Fibroblast of skin of right biceps (primary cell): ENCODE measurements at regions not wholly inside any gene's neighbourhood (a gene's known extent, or its start where the extent isn't known, plus 50 kb on each side); places are given as distances from the start of the nearest gene placed in this dataset.

Source experiments
- DNase-seq: peaks from one replicate; pipeline ENCODE4 v3.0.0-alpha.2; 2013

DNA sequence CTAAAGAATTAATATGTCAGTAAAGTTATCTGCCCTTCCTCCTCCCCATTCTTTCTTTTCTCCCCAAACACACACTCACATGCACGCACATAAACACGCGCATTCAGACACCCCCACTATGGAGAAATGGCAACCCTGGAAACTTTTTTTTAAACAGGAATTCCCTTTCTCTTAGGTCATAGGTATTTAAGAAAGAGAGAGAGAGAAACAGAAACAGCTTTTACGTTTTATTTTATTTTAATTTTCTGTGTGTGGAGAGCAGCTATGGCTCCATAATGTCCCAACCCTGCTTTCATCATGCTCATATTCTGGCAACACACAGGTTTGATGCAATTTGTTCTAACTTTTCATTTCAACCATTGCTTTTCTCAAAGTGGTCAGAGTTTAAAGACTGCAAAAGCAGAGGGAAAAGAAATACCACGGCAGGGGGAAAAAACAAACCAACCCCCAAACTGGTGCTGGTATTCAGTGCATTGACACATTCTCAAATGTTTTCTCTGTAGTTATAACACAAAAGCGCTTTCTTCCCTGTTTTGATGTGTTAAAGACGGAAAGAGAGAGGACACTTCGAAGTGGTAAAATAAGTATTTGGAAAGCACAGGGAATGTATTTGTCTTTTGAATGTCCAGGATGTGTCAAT lies 126.0 kb upstream of the TMEM161B start:
- DNase-seq: no peak

DNA sequence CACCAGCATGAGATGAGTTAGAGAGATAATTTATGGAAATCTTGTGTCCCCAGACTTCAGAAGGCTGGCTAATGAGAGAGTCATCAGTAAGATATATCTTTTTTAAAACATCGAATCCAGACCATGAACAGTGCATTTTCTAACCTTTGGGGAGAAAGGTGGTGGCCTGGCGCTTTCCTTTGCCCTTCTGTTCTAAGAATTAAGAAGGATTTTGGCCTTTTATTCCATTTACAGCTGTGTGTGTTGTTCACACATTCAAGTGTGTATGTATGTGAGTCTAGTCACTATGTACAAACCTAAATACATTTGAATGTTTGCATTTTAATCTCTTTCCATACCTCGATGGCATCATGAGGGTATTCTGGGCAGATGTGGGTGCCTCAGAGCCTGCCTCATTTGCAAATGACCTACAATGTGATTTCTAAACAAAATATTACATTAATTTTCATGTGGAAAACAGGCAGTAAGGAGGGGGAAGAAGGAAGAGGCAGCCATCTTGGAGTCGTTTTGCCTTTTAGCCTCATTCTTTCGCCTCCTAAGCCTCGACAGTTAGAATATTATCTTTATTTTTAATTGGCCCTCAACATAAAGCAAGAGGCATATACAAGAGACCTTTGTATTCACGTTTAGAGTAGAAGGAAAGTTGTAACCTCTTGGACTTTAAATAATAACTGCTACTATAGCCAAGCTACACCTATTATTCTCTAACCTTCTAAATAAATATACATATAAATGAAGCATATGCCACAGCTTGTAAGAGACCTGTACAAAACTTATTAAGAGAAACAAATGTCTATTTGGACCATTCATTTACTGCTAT lies 125.3 kb upstream of the TMEM161B start:
- no peak for DNase-seq

DNA sequence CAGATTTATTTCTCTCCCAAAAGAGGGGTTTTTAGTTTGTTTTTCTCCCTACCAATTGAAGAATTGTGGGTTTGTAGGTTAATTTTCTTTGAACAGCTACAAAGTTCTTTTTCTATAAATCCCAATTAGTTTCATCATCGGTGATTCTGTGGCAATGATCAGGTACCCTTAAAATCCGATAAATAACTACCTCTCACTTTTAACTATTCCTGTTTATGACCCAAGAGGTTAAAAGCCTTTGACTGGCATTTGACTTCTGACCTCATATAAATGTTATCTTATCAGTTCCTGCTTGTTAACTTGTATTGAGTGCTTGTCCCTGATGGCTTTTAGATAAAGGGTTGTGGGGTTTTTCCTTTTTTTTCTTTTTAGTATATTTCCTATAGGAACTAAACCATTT lies 124.4 kb upstream of the TMEM161B start:
- DNase-seq: no peak

DNA sequence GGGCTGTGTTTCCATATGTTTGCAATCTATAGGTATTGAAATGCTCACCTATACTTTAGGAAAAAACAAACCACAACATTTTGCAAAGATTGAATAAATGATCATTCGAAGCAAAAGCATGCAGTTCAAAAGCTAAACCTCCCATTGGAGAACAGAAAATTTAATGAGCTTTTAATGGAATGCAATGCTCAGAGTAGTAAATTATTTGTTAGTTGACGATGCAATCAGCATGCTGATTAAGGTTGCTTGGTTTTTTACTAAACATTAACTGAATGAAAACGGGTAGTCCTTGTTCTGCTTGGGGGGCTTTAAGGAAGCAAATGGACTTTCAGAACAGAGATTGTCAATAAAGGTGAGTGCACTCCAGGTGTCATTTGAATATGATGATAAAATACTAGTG lies 123.3 kb upstream of the TMEM161B start:
- no peak for DNase-seq

DNA sequence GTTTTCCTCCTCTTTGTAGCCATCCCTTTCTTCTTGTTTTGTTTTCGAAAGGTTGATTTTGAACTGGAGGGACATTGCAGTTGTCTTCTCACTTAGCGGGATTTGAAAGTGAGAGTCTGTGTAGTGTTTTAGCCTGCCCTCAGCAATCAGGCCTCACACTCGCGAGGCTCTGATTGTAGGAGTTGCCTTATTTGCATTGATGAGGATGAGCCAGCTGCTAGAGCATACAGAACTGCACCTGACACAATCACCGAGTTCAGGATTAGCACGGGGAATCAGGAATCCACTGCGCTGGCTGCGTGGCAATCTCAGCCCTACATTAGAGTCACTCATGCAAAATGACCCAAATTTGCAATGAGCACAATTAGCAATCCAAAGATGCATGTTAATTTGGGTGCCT lies 122.5 kb upstream of the TMEM161B start:
- DNase-seq: no peak

DNA sequence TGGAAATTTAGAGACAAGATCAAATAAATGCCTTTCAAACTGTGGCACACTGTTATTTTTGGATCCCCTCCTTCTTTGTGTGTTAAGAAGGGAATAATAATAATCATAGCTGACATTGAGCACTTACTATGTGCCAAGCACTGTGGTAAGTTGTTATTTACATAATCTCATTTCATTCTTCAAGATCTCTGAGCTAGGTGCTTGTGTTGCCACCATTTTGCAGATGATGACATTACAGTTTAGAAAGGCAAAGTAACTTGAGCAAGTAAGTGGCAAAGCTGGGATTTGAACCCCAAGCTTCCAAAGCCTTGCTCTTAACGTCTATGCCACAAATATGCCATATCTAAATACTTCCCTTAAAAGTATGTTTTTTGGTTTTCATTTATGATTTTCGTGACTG lies 121.8 kb upstream of the TMEM161B start:
- DNase-seq: no peak

DNA sequence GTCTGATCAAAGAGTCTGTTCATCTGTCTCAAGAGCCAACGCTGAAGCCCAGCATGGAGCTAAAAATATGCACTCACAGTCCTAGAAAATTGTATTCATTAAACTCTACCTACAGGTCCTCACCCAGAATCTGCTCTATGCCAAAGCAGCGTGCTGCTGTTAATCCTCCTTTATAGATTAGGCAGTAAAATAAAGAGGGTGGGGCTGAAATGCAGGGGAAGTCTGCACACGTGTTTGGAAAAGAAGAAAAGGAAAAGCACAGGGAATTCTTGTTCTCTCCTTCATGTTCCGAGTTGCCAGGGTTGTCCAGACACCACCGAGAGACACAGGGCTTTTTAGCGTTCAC lies 121.4 kb upstream of the TMEM161B start:
- DNase-seq: no peak

DNA sequence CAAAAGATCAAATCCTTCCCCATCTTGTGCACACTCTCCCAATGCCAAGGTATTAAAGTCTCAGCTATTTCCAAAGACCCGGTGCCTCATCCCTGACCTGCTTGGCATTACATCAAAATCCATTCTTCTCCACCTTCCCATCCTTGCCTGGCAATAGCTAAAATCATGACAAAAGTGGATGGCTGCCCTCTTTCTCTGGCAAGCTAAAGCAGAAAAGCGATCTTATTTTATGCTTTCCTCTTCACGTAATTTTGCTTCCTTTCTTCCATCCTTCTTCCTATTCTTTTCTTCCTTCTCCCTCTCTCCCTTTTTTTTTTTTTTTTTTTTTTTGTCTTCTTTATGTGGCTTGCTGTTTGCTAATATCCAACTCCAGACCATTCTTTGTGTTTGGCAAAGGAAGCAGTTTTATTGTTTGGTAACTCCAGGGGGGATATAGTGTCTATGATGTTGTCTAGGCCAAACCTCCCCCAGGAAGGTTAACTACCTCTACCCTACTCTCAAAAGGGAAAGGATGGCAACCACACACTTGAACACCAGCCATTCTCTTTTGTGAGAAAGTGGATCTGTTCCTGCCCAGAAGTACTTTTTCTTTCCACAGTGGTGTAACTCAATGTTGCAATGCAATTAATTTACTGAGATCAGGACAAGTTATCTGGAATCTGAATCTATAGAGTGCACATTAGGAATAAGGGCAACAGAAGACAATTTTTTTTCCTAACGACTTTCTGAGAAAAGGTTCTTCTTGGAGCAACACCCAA lies 120.9 kb upstream of the TMEM161B start:
- no peak for DNase-seq

DNA sequence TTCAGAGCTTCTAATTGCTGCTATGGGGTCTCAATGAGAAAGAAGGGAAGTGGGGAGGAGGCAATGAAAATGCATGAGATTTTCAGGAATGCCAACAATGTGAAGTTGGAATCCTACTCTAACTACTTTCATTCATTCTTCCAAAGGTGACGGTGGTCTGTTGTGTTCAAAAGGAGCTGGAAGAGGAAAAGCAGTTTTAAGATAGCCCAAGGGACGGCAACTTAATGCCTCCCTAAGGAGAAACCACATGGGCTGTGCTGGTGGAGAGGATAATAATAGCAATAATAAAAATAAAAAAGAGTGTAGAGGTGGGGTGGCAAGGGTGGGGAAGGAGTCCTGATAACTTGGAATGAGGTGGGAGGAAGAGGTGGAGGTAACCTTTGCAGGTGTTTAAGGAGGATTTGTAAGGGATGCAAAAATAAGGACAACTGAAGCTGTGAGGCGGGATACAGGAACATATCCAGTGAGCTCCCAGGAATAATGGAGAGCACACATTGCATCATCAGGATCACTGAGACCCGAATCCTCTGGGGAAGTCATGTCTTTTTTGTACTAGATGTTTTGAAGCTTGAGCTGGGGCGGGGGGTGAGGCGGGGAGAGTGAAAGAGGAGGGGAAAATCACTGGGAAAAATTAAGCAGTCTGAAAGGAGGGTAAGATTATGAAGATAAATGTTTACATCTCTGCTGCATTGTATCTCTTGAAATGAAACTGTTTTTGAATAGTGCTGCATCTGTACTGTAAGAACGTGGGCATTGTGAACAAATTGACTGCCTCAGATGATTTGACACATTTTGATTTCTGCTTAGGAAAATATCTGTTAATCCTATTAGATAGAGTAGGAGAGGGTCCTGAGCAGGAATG lies 120.1 kb upstream of the TMEM161B start:
- no peak for DNase-seq

DNA sequence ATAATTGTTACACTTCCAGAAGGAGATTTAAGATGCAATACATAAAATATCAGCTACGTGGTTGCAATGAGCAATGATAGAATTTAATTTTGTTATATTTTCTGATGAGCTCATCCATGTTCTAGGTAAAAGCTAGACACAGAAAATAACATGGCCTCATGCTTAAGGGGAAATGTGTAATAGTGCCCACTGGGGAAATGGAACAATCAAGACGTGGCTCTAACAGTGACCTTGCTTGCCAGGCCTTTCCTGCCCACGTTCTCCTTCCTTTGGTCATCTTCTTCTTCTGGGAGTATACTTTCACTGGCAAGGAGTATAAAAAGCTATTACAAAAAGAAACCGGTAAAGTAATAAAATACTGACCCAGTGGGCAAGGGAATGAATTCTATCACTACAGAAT lies 116.2 kb upstream of the TMEM161B start:
- no peak for DNase-seq

DNA sequence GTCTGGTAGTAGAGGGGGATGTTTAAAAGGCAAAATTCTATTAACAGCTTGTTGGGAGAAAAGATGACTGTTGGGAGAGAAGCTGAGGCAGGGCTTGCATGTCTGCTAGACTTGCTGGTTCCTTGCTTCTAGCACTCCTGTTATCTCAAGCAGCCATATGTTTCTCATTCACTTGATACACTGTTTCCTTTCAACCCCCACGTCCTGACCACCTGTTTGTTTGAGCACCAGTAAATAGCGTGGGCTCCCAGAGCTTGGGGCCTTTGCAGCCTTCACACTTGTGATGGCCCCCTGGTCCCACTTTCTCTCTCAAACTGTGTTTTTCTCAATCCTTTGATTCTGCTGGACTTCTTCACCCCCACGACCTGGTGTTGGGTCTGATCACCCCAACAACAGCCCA lies 111.7 kb upstream of the TMEM161B start:
- no peak for DNase-seq

DNA sequence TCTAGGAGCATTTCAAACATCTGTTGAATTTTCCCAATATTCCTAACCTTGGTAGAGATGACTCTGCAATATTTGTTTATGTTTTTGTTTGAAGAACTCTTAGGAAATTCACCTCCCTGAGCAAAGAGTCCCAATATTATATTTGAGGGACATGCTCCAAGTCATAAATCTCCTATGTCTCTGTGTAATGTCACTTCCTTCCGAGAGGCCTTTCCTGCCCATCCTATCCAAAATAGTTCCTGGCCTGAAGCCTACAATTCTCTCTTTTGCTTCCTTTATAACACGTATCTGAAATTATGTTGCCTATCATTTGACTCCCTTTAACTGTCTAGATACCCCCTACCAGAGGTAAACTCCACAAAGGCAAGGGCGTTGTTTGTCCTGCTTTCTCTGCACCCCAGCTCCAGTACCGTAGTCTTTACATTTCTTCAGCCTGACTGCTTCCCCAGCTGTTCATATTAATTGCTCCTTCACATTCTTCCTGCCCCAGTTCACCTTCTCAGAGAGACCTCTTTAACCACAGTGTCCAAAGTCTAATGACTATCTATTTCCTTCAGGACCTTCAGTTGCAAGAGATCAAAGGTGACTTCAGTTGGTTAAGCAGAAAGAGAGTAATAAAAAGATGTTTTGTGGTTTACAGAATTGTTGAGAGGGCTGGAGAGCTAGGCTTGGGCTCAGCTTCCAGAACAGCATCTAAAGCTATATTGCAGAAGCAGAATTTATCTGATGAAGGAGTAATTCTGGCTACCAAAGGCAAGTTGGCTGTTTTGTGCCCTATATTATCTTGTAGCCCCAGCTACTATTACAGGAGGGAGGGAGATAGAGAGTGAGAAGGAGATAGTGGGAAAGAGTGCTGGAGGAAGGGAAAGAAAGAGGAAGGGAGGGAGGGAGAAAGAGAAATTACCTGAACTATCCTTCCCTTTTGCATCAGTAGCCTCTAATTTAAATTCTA lies 109.3 kb upstream of the TMEM161B start:
- no peak for DNase-seq

DNA sequence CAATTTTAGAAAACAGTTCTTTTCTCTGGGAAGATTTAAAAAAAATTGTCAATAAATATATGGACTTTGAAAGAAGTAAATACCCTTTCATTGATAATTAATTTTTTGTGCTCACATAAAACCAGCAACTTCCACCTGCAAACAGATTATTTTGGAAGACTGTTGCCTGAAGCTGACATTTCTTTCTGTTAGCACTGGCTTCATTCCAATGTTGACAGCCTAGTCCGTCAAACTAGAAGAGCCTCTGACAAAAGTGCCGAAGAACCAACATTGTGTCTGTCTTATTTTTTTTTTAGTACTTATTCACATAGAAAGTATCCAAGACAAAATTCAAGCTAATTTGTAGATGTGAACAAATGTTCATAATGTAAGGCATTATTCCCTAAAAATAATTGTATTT lies 108.6 kb upstream of the TMEM161B start:
- DNase-seq: no peak

DNA sequence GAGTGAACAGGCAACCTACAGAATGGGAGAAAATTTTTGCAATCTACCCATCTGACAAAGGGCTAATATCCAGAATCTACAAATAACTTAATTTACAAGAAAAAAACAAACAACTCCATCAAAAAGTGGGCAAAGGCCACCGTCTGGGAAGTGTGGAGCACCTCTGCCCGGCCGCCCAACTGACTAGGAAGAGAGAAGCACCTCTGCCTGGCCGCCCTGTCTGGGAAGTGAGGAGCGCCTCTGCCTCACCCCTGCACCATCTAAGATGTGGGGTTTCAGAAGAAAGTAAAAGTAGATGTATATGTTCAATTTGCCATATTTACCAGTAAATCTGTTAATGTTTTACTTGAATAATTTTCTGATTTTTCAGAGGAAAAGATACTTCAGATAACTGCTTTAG lies 108.1 kb upstream of the TMEM161B start:
- DNase-seq: no peak

DNA sequence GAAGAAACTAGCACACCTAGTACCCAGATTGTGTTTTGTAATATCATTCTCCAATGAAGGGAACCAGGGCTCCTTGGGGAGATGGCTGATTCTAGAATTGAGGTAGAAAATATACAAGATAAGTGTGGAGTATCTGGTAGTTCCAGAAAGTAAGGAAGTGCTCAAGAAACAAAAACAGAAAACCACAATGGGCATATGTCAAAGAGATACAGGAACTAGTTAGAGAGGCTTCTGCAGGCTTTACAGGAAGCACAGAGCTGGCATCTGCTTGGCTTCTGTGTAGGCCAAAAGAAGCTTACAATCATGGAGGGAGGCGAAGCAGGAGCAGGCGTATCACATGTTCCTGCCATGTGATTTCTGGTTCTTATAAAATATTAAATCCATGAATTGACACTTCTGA lies 105.7 kb upstream of the TMEM161B start:
- DNase-seq: no peak

DNA sequence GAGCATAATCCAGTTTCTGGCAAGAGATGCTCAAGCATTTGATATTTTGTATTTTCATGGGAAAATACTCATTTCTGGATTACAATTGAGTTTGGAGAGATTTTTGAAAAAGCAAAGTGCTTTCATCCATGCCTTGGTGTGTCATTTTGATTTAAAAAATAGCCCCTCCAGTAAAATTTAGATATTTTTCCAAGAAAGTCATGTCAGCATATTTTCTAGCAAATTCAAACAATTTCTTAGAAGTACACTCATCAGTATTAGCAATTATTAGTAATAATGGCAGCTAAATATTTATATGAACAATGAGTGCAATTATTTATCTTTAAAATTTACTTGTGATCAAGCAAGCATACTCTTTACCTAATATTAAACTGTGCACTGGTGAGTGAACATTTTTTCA lies 102.2 kb upstream of the TMEM161B start:
- no peak for DNase-seq

DNA sequence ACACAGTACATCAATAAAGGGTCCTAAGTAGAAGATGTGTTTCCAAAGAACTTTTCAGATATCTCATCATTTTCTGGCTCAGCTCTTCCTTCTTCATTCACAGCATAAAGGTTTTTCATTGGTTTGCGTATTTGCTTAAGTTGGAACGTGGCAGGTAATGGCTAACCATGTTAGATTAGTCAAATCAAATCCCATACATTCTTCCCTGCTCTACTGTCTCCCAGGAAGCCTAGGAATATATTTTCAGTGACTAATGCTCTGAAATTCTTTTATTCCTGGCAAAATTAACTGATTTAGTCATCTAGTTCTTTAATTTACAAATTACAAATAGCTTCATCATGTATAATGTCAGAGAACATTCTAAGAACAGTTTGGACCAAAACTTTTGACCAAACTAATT lies 99.6 kb upstream of the TMEM161B start:
- no peak for DNase-seq

DNA sequence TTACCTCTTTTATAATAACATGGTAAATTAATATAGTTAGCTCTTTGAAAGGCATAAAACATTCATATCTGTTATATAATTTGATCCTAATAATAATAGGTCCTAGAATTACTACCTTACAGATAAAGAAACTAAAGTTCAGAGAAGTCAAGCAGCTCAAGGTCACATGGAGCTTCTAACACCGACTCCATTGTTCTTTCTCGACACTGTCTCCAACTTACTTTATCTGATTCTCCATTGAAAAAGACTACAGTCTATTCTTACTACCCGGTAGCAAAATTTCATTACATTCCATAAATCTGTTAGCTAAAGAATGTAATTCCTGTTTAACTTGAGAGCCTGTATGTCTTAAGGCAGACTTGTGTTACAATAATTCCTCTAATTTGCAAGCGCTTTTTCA lies 96.3 kb upstream of the TMEM161B start:
- DNase-seq: no peak

DNA sequence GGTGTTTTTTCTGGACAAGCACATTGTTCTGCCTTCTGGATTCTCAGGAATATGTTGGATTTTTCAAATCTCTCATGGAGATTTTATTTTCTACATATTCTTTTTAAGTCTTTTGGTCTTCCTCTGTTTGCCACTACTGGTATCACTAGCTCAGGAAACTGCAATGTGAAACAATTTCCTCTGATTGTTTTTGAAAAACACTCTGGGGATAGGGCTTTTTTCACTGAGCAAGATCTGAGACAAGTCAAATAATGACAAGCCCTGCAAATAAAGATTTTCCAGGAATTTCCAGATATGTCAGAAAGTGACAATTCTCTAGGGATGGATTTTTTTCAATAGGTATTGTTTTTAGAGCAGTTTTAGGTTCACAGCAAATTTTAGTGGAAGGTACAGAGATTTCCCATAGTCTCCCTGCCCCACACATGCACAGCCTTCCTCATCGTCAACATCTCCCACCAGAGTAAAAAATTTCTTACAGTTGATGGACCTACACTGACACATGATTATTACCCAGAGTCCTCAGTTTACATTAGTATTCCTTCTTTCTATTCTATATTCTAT lies 86.9 kb upstream of the TMEM161B start:
- DNase-seq: no peak

DNA sequence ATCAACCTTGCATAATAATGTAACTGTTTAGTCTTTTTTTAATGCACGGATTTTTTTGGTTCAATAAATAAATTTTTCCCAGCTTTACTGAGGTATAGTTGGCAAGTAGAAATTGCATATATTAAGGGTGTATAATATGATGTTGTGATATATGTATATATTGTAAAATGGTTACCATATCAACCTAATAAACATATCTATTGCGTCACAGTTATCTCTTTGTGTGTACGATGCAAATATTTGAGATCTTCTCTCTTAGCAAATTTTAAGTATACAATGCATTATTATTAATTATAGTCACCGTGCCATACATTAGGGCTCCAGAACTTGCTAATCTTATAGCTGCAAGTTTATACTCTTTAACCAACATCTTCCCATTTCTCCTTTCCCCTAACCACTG lies 57.2 kb upstream of the TMEM161B start:
- no peak for DNase-seq

DNA sequence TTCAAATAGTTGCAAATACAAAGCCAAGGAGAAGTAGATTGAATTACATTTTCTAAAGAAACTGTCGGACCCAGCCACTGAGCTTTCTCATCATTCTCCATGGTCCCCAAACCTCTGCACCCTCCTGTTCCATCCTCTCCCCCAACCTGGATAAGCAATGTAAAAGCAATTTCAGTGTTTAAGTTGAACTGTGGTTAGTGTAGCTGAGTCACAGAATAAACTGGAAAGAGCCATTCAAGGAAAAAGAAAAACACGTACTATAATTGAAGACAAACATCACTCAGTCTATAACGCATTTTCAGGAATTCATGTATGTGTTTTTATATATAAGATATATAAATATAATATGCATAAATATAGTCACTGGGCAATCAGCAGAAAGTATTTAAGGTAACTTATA lies 54.1 kb upstream of the TMEM161B start:
- no peak for DNase-seq
